PFSK-1 (cell line): ENCODE measurements at regions not wholly inside any gene's neighbourhood (a gene's known extent, or its start where the extent isn't known, plus 50 kb on each side); places are given as distances from the start of the nearest gene placed in this dataset.

Experiments used
- FOXP2 ChIP-seq: optimal IDR thresholded peaks from 2 replicates; pipeline ENCODE3; 2011; ENCODE audit warnings: borderline replicate concordance, control low read depth, inconsistent platforms; ENCODE audit not compliant: insufficient read depth; ENCODE audit errors: extremely low read length, extremely low read depth
- POLR2AphosphoS5 ChIP-seq: IDR thresholded peaks from 2 replicates; pipeline ENCODE4 v1.6.1; 2012; ENCODE audit warnings: low read depth, mild to moderate bottlenecking, control low read depth, low read length, moderate library complexity
- REST ChIP-seq, 2 experiments: IDR thresholded peaks; 2 replicates each; pipeline versions ENCODE4 v1.6.1 to v1.8.0; 2011 to 2012; ENCODE audit warnings: low read depth in 2 of 2, low read length in 2 of 2, control low read depth in 1 of 2, inconsistent platforms in 1 of 2, mild to moderate bottlenecking in 1 of 2, moderate library complexity in 1 of 2; ENCODE audit not compliant: insufficient read depth in 1 of 2
- SIN3A ChIP-seq: IDR thresholded peaks from 2 replicates; pipeline ENCODE4 v1.6.1; 2012; ENCODE audit warnings: mild to moderate bottlenecking, low read length, moderate library complexity, borderline replicate concordance; ENCODE audit not compliant: insufficient read depth
- TAF1 ChIP-seq: IDR thresholded peaks from 2 replicates; pipeline ENCODE4 v1.6.1; 2012; ENCODE audit warnings: low read length, control low read depth, borderline replicate concordance; ENCODE audit not compliant: insufficient read depth

- no peak for TF ChIP-seq POLR2AphosphoS5
- TF ChIP-seq FOXP2, result no peak
- TF ChIP-seq SIN3A, result no peak
- no peak for TF ChIP-seq TAF1
- TF ChIP-seq REST (IDR thresholded peaks at IDR 0.05; ENCODE audit: insufficient read depth in 1 of 2, low read depth in 2 of 2, low read length in 2 of 2), result no peak
These were observed 477.8 kb downstream of the HACE1 start for GRCh38 chr6:104381907-104382306.

GRCh38 chr6:104365451-104366234 lies 494.1 kb downstream of the HACE1 start:
- TF ChIP-seq FOXP2 (no peak), TAF1 (no peak), REST (IDR thresholded peaks at IDR 0.05; ENCODE audit: insufficient read depth in 1 of 2, low read depth in 2 of 2, low read length in 2 of 2) (no peak), POLR2AphosphoS5 (no peak), SIN3A (no peak)

- TF ChIP-seq FOXP2, result no peak
- TF ChIP-seq REST (IDR thresholded peaks at IDR 0.05; ENCODE audit: insufficient read depth in 1 of 2, low read depth in 2 of 2, low read length in 2 of 2), result no peak
- TF ChIP-seq SIN3A, result no peak
- TF ChIP-seq TAF1, result no peak
- TF ChIP-seq POLR2AphosphoS5, result no peak
These were observed 501.8 kb downstream of the HACE1 start for GRCh38 chr6:104357928-104358327.

- no peak for TF ChIP-seq TAF1
- no peak for TF ChIP-seq FOXP2
- no peak for TF ChIP-seq POLR2AphosphoS5
- no peak for TF ChIP-seq SIN3A
- no peak for TF ChIP-seq REST (IDR thresholded peaks at IDR 0.05; ENCODE audit: insufficient read depth in 1 of 2, low read depth in 2 of 2, low read length in 2 of 2)
These were observed 503.5 kb downstream of the HACE1 start for GRCh38 chr6:104356197-104356596.

- TF ChIP-seq POLR2AphosphoS5 (no peak), SIN3A (no peak), TAF1 (no peak), REST (IDR thresholded peaks at IDR 0.05; ENCODE audit: insufficient read depth in 1 of 2, low read depth in 2 of 2, low read length in 2 of 2) (no peak), FOXP2 (no peak)
These were observed 510.5 kb downstream of the HACE1 start for GRCh38 chr6:104349191-104349590.
